ENCODE measurements at regions not wholly inside any gene's neighbourhood (a gene's known extent, or its start where the extent isn't known, plus 50 kb on each side); places are given as distances from the start of the nearest gene placed in this dataset.

DNA sequence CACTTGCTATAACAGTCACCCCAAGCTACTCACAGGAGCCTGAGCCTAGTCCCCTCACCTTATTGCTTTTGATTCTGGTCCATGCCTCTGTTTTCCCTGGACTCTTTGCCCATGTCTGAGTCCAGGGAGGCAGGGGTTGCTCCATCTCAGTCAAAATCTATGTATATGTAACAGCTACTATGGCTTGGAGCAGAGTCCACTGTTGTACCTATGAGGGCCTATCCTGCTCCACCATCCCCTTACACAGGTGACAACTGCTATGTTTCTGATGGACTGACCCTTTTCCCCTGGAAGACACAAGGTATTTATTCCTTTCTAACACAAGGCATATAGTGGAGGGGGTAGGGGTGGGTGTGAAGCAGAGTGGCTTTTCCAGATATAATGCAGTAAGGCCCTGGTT is 119.6 kb downstream of the VPREB1 start:
- peaks cover 100% of the 10 kb centered on the region for H3K27me3 ChIP-seq
- peaks cover 5% of the 10 kb centered on the region for H3K4me1 ChIP-seq

DNA sequence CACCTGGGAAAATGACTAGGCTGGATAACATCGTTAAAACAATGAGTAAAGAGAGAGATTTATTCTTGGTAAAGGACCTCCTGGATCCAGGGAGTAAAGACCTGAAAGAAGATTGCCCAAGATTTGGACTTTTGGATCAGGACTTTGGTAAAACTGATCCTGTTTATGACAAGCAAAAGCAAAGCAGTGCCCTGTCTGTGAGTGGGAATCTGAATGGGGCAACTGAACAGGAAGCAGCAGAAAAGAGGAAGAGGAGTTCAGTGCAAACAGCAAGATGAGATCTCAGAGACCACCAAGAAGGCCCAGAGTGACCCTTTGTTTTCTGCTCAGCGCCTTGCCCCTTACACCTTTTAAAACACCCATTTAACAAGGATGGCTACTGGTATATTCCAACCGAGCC is 122.0 kb downstream of the VPREB1 start:
- Histone ChIP-seq H3K9ac (no peak overlapping the region), H3K27ac (no peak overlapping the region), H3K27me3 (peaks cover 100% of the 10 kb centered on the region), H2AFZ (replicated peaks) (no peak overlapping the region), H3K9me3 (ENCODE audit: low read depth) (no peaks in the 10 kb centered on the region), H3F3A (ENCODE audit: low read depth) (no peaks in the 10 kb centered on the region), H3K4me3 (no peak overlapping the region), H4K20me1 (ENCODE audit: low read depth) (no peaks in the 10 kb centered on the region), H3K4me1 (peaks cover 7% of the 10 kb centered on the region), H3K79me2 (ENCODE audit: low read depth) (no peaks in the 10 kb centered on the region), H3K36me3 (no peaks in the 10 kb centered on the region), H3K4me2 (no peak overlapping the region)
- Mint-ChIP-seq H3K27ac (no peak overlapping the region), H3K4me1 (peaks cover 14% of the 10 kb centered on the region), H3K36me3 (no peaks in the 10 kb centered on the region), H3K27me3 (ENCODE audit: insufficient read depth, low read depth) (peaks cover 4% of the 10 kb centered on the region), H3K9me3 (peaks cover 3% of the 10 kb centered on the region), H3K4me3 (no peak overlapping the region)
- no peak for DNase-seq (ENCODE audit: low spot score)
- no peak for TF ChIP-seq EZH2 (IDR thresholded peaks at IDR 0.05)
- TF ChIP-seq, protein P1, sequence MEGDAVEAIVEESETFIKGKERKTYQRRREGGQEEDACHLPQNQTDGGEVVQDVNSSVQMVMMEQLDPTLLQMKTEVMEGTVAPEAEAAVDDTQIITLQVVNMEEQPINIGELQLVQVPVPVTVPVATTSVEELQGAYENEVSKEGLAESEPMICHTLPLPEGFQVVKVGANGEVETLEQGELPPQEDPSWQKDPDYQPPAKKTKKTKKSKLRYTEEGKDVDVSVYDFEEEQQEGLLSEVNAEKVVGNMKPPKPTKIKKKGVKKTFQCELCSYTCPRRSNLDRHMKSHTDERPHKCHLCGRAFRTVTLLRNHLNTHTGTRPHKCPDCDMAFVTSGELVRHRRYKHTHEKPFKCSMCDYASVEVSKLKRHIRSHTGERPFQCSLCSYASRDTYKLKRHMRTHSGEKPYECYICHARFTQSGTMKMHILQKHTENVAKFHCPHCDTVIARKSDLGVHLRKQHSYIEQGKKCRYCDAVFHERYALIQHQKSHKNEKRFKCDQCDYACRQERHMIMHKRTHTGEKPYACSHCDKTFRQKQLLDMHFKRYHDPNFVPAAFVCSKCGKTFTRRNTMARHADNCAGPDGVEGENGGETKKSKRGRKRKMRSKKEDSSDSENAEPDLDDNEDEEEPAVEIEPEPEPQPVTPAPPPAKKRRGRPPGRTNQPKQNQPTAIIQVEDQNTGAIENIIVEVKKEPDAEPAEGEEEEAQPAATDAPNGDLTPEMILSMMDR (IDR thresholded peaks at IDR 0.05), result no peak
- TF ChIP-seq EZH2phosphoT487 (IDR thresholded peaks at IDR 0.05), result no peak

More for the DNA sequence above, 119.6 kb downstream of the VPREB1 start:
- TF ChIP-seq EZH2phosphoT487 (IDR thresholded peaks at IDR 0.05), result no peak
- TF ChIP-seq, protein P1 (IDR thresholded peaks at IDR 0.05), result no peak
- no peak for TF ChIP-seq EZH2 (IDR thresholded peaks at IDR 0.05)
- Histone ChIP-seq H3K79me2 (ENCODE audit: low read depth) (no peaks in the 10 kb centered on the region), H3K9me3 (ENCODE audit: low read depth) (no peaks in the 10 kb centered on the region), H3K36me3 (no peaks in the 10 kb centered on the region), H4K20me1 (ENCODE audit: low read depth) (no peaks in the 10 kb centered on the region), H2AFZ (replicated peaks) (no peak overlapping the region), H3K4me2 (no peak overlapping the region), H3K9ac (no peak overlapping the region), H3K4me3 (no peak overlapping the region), H3K27ac (no peak overlapping the region), H3F3A (ENCODE audit: low read depth) (no peaks in the 10 kb centered on the region)
- no peak for DNase-seq (ENCODE audit: low spot score)
- Mint-ChIP-seq H3K4me1 (peaks cover 4% of the 10 kb centered on the region), H3K27ac (no peak overlapping the region), H3K4me3 (no peak overlapping the region), H3K9me3 (peaks cover 3% of the 10 kb centered on the region), H3K27me3 (ENCODE audit: insufficient read depth, low read depth) (no peaks in the 10 kb centered on the region), H3K36me3 (no peaks in the 10 kb centered on the region)

DNA sequence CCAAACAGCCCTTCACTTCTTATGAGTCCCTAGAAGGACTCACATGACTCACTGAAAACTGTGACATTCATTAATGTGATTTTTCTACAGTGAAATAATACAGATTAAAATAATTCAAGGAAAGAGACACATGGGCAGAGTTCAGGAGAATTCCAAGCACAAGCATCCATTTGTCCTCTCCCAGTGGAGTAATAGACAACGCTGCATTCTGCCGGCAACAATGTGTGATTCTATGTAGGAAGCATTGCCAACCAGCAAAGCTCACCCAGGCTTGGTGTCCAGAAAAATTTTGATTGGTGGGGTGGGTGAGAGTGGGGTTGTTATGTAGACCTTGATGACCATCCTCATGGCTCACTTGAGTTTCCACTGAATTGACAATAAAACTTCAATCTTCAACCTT is 123.9 kb downstream of the VPREB1 start:
- H3K27me3 ChIP-seq, result peaks cover 100% of the 10 kb centered on the region
- H4K20me1 ChIP-seq (ENCODE audit: low read depth), result no peaks in the 10 kb centered on the region
- peaks cover 7% of the 10 kb centered on the region for H3K4me1 ChIP-seq
- no peak for TF ChIP-seq EZH2 (IDR thresholded peaks at IDR 0.05)
- TF ChIP-seq, protein P1 (IDR thresholded peaks at IDR 0.05), result no peak
- no peak for DNase-seq (ENCODE audit: low spot score)
- no peak overlapping the region for H2AFZ ChIP-seq (replicated peaks)
- H3K4me2 ChIP-seq, result no peak overlapping the region
- no peaks in the 10 kb centered on the region for H3K36me3 Mint-ChIP-seq
- peaks cover 3% of the 10 kb centered on the region for H3K9me3 Mint-ChIP-seq
- H3K9me3 ChIP-seq (ENCODE audit: low read depth), result no peaks in the 10 kb centered on the region
- H3K4me3 Mint-ChIP-seq, result no peak overlapping the region
- no peak overlapping the region for H3K27ac ChIP-seq
- no peaks in the 10 kb centered on the region for H3K79me2 ChIP-seq (ENCODE audit: low read depth)
- H3K27ac Mint-ChIP-seq, result no peak overlapping the region
- no peaks in the 10 kb centered on the region for H3F3A ChIP-seq (ENCODE audit: low read depth)
- H3K4me1 Mint-ChIP-seq, result peaks cover 15% of the 10 kb centered on the region
- no peak overlapping the region for H3K4me3 ChIP-seq
- no peak overlapping the region for H3K9ac ChIP-seq
- H3K27me3 Mint-ChIP-seq (ENCODE audit: insufficient read depth, low read depth), result peaks cover 4% of the 10 kb centered on the region
- H3K36me3 ChIP-seq, result no peaks in the 10 kb centered on the region

Data from neural progenitor cell (in vitro differentiated cells).